NCI-H128 (cell line): ENCODE measurements at regions not wholly inside any gene's neighbourhood (a gene's known extent, or its start where the extent isn't known, plus 50 kb on each side); places are given as distances from the start of the nearest gene placed in this dataset.
"Not testable (repeated sequence)": the region's sequence is repeated elsewhere in the genome, so short reads cannot be mapped to it uniquely, and the experiment has no call there.

ENCODE experiments used
- DNase-seq: peaks from one replicate; lab custom pipeline; 2025; ENCODE audit not compliant: unreplicated experiment; lab: John Stamatoyannopoulos, UW

- no peak for DNase-seq
These were observed 546.1 kb downstream of the ZNF608 start for GRCh38 chr5:124200381-124200780.

DNA sequence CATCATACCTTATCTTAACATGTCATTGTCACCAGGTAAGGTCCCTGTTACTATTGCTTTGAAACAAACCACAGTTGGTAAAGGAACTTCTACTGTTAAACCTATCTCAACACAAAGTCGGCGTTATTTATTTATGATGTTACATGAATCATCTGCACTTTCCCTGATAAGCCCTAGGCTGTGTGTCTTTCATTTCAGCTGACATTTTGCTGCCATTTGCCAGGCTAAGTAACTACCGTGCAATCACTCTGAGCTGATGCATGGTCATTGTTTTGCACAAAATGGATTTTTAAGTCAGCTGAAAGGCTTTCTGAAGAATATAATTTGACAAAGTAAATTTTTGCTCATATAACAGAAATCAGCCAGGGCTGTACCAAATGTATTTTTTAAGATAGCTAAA is 546.5 kb downstream of the ZNF608 start:
- no peak for DNase-seq

GRCh38 chr5:124195411-124195810 is 551.0 kb downstream of the ZNF608 start:
- no peak for DNase-seq

- DNase-seq = no peak
These were observed 552.2 kb downstream of the ZNF608 start for GRCh38 chr5:124194282-124194681.

DNA sequence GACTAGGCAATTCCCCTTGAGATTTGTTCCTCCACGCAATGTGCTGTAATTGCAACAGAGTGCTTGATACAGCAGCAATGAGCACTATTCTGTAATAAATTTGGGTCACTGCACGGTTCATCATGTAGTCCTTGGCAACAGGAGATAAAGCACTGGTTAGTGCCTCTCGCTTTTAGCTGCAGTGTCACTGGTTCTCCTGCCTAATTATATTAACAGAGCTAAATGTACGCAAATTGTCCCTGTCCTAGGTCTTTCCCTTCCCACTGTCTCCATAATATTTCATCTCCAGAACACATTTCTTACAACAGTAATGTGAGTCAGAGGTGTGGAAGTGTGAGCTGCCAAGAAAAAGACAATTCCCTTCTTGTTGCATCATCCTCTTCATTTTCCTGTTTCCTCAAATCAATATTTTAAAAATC is 553.1 kb downstream of the ZNF608 start:
- DNase-seq = no peak

GRCh38 chr5:124192716-124193115 is 553.7 kb downstream of the ZNF608 start:
- DNase-seq = no peak

GRCh38 chr5:124185716-124186115 is 560.7 kb downstream of the ZNF608 start:
- no peak for DNase-seq

GRCh38 chr5:124182133-124182532 is 564.3 kb downstream of the ZNF608 start:
- no peak for DNase-seq

DNA sequence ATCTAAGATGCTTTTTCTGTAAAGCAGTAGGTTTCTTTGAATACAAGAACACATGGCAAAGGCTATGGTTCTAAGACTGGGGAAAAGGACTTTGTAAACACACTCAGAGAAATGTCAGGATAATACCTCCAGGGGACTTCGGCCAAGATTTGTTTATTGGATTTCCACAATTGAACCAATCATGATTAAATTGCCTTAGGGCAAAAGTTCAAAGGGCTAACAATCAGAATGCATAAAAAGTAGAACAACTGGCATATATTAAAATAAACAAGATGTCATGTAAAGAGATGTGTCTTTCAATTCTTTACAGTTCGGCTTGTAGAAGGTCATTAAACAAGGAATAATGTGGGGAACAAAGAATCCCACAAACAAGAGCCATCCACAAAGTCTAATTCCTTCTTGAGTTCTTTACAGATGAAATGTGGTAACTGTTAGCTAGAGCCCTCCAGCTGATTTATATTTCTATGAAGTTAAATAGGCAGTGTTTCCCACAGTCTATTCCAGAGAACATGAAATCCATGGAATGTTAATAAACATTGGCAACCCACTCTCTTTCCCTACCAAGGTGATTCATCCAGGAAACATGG is 565.5 kb downstream of the ZNF608 start:
- no peak for DNase-seq

- DNase-seq = no peak
These were observed 566.1 kb downstream of the ZNF608 start for GRCh38 chr5:124180299-124180874.

DNA sequence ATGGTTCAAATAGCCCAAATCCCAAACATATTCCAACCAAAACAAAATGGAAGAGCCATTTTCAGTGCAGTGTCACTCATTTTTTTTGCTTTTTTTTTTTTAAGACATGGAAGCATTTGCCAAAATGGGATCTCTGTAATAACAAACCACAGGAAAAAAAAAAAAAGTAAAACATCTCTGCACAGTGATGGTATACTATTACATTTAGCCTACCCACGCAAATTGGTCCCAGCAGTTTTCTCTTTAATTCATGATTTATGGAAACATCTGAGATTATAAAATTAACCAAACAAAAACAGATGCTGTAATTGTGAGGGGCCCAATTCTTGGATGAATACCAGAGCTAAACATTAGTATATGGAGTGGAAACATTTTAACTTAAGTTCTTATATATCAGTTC is 566.6 kb downstream of the ZNF608 start:
- DNase-seq = no peak

DNA sequence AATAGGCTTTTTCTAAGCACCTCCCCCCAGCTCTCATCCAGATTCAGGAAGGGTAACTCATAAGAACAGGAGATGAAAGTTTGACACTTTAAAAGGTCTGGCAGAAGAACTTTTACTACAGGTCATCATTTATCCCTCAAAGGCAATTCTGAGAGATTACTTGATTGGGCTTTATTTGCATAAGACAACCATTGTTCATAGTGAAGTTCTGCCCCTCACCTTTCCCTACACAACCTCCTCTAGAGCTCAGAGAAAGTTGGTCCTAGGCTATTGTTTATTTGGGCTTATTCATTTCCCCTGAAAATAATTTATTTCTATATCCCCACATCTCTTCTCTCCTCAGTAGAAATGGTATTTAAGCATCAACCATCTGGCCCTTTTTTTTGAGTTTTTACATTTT is 568.4 kb downstream of the ZNF608 start:
- no peak for DNase-seq

- DNase-seq = no peak
These were observed 569.7 kb downstream of the ZNF608 start for GRCh38 chr5:124176692-124177091.

GRCh38 chr5:124173386-124173785 is 573.1 kb downstream of the ZNF608 start:
- DNase-seq = no peak

DNA sequence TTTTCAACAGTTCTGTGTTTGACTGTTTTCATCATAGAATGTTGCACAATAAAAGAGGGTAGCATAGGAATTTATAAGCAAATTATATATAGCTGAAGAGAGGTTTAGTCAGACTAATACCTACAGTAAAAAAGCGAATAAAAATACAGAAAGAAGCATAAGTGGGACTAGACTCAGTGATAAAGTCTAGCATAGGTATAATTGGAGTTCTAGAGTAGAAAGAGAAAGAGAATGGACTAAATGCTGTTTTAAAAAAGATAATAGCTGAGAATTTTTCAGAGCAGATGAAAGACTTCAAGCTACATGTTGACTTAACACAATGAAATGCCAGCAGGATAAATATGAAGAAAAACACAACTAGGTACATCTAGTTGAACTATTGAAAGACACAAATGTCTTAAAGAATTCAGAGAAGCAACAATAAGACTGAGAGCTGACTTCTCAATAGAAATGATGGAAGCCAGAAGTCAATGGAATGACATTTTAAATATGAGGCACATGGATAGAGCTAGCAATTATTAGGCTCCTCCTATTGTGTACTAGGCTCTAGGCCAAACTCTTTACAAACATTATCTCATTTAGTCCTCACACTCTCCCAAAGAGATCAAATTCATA is 573.9 kb downstream of the ZNF608 start:
- DNase-seq = no peak

DNA sequence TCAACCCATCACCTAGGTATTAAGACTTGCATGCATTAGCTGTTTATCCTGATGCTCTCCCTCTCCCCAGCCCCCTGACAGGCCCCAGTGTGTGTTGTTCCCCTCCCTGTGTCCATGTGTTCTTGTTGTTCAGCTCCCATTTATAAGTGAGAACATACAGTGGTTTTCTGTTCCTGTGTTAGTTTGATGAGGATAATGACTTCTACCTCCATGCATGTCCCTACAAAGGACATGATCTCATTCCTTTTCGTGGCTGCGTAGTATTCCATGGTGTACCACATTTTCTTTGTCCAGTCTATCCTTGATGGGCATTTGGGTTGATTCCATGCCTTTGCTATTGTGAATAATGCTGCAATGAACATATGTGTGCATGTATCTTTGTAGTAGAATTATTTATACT is 578.3 kb downstream of the ZNF608 start:
- not testable (repeated sequence) for DNase-seq

DNA sequence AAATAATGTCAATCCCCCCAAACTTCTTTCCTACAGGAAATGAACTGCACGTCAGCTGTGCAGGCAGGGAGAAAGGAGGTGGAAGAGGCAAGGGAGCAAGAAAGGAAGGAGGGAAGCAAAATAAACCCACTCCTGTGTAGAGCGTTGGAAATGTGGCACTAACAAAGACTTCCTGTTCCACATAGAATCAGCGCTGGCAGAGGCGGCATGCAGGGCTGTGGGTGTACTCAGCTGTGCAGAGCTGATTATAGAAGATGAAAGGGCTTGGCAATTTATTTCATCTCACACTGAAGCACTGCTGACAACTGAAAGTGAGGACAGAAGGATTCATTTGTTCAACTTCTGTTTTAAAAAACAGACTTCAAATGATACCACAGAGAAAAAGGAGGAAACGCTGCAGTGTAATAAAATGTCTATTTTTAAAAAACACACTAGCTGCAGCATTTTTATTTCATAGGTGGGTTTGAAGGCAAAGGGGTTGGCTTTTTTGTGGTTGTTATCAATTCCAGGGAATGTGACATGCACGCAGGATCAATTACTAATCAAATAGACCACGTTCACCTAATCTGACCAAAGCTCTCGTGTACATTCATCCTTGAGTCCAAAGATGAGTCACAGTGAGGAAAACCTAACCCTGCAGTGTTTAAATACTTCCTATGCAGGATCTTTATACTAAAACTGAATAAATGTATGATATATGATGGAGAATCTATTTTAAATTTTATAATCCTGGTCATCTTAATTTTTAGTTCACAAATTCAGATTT is 583.5 kb downstream of the ZNF608 start:
- no peak for DNase-seq

DNA sequence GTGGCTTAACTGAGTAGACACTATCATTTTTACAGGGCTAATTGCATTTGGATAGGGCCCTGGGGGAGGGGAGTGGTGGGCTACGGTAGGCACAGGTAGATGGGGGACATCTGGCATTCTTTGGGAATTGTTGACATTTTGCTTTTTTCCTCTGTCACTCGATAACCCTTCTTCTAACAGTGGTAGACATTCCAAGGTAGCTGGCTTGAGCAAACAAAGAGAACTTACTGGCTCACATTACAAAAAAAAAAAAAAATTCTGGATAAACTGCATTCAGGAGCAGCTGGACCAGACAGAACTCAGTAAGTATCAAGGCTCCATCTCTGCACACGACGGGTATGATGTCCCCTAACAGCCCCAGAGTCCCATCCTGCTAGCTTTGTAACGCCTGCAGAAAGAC is 585.2 kb downstream of the ZNF608 start:
- no peak for DNase-seq

GRCh38 chr5:124160265-124160664 is 586.2 kb downstream of the ZNF608 start:
- no peak for DNase-seq

DNA sequence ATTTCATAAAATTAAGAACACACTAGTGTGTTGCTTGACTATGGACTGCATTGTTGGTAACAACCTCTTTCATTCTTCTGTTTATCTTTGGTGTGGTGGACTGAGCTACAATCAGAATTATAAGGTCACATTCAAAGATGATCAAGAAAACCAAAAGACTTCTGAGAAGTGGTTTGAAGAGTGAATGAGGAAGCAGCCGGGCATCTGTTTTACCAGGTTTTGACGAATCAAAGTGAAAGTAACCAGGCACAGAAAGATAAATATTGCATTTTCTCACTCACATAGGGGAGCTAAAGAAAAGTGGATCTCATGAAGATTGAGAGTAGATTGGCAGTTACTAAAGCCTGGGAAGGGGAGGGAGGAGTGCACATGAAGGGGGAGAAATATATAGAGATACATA is 589.1 kb downstream of the ZNF608 start:
- DNase-seq = no peak

DNA sequence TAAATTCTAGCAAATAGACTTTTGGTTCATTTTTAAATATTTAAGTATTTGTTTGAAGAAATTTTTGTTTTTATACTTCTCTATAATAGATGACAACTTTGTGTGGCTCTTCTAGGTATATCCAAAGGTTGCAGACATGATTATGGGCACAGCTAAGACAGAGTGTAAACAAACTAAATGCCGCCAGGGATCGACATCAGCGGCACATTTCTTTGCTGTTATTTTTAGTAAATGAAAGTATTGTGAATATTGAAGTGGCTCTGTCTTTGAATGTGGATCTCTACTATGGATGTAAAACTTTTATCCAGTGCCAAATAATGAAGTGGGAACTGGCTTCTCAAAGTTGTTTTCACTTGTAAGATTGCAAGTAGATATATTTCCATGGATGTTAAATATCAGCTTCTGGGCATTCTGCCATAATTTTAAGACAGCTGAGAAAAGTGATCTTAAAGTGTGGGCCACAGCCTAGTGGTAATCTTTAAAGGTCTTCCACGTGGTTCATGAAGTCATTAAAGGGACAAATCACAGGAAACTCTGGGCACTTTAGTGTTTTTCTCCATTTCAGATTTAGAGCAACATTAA is 589.9 kb downstream of the ZNF608 start:
- no peak for DNase-seq

DNA sequence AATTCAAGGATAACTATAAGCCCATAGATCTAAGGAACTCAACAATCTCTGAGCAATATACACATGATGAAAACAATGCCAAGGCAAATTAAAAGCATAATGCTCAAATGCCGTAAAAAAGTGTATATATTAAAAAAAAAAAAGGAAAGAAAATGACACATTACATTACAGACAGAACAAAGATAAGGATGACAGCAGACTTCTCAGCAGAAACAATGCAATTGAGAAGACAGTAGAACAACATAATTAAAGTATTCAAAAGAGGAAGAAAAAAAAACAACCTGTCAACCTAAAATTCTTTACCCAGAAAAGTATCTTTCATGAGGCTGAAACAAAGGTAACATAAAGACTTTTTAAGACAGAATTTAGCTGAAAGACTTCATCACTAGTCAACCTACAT is 591.7 kb downstream of the ZNF608 start:
- DNase-seq = no peak
